A673 (cell line): ENCODE measurements at regions not wholly inside any gene's neighbourhood (a gene's known extent, or its start where the extent isn't known, plus 50 kb on each side); places are given as distances from the start of the nearest gene placed in this dataset.

Source experiments
- EZH2 ChIP-seq: fragments of 200-600 bp; sonication (generic); IDR thresholded peaks from 2 replicates; pipeline ENCODE4 v1.6.1; 2017; ENCODE audit warnings: borderline replicate concordance, low read depth, mild to moderate bottlenecking, mixed read lengths, antibody characterized with exemption, low read length; ENCODE audit not compliant: poor library complexity, severe bottlenecking
- TF ChIP-seq, protein P1 (sequence below): fragments of 300-800, 200-600 bp; sonication (generic); conservative IDR thresholded peaks from 2 replicates; pipeline ENCODE4 v1.5.1; 2017; ENCODE audit warnings: low read depth, mild to moderate bottlenecking, antibody characterized with exemption, low read length, moderate library complexity, mixed read lengths

GRCh38 chr11:122204206-122204605 lies 88.2 kb upstream of the BLID start:
- TF ChIP-seq, protein P1, sequence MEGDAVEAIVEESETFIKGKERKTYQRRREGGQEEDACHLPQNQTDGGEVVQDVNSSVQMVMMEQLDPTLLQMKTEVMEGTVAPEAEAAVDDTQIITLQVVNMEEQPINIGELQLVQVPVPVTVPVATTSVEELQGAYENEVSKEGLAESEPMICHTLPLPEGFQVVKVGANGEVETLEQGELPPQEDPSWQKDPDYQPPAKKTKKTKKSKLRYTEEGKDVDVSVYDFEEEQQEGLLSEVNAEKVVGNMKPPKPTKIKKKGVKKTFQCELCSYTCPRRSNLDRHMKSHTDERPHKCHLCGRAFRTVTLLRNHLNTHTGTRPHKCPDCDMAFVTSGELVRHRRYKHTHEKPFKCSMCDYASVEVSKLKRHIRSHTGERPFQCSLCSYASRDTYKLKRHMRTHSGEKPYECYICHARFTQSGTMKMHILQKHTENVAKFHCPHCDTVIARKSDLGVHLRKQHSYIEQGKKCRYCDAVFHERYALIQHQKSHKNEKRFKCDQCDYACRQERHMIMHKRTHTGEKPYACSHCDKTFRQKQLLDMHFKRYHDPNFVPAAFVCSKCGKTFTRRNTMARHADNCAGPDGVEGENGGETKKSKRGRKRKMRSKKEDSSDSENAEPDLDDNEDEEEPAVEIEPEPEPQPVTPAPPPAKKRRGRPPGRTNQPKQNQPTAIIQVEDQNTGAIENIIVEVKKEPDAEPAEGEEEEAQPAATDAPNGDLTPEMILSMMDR = no peak
- TF ChIP-seq EZH2 = no peak
